ENCODE measurements at regions not wholly inside any gene's neighbourhood (a gene's known extent, or its start where the extent isn't known, plus 50 kb on each side); places are given as distances from the start of the nearest gene placed in this dataset.
"Not testable (repeated sequence)": the region's sequence is repeated elsewhere in the genome, so short reads cannot be mapped to it uniquely, and the experiment has no call there.

DNA sequence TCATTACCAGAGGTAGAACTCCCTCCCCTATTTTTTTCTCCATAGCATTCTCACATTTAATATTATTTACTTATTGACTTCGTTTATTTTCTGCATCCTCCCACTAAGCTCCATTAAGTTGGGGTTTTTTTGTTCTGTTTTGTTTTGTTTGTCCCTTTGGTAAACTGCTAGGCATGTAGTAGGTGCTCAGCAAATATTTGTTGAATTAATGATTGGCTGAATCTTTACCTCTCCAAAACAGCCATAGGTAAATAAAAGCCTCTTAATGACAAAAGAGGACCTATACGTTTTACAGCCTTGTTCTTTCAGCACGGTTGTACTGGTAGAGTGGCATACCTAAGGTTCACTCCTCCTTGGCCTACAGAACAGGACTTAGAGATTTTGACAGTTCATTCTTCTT lies 52.0 kb downstream of the PRORP start:
- no TSS peak for BruUV-seq (replicated peaks)
- no peak for TF ChIP-seq CTCF (IDR thresholded peaks at IDR 0.05; ENCODE audit: unreplicated experiment)
- POLR2A ChIA-PET, result no interaction called here
- Mint-ChIP-seq H3K27ac (ENCODE audit: low read depth, unreplicated experiment) (no peak overlapping the region), H3K36me3 (ENCODE audit: insufficient read depth, unreplicated experiment) (peaks cover 23% of the 10 kb centered on the region), H3K4me3 (ENCODE audit: unreplicated experiment) (no peak overlapping the region), H3K9me3 (ENCODE audit: unreplicated experiment) (no peaks in the 10 kb centered on the region), H3K27me3 (ENCODE audit: insufficient read depth, unreplicated experiment) (no peaks in the 10 kb centered on the region), H3K4me1 (ENCODE audit: insufficient read depth, unreplicated experiment) (no peaks in the 10 kb centered on the region)
- DNase-seq (ENCODE audit: unreplicated experiment), result no peak
- CTCF ChIA-PET, result interaction anchor here (0.7 kb wide), 2 partner anchors 128 to 240 kb away, joined by 3 read pairs; partner anchors contain the start of gene FAM177A1
- intact Hi-C loops (cut with micrococcal nuclease), result no loop called here

- Mint-ChIP-seq H3K9me3 (ENCODE audit: unreplicated experiment) (no peaks in the 10 kb centered on the region), H3K27ac (ENCODE audit: low read depth, unreplicated experiment) (no peak overlapping the region), H3K36me3 (ENCODE audit: insufficient read depth, unreplicated experiment) (peaks cover 26% of the 10 kb centered on the region), H3K4me1 (ENCODE audit: insufficient read depth, unreplicated experiment) (no peaks in the 10 kb centered on the region), H3K27me3 (ENCODE audit: insufficient read depth, unreplicated experiment) (no peaks in the 10 kb centered on the region), H3K4me3 (ENCODE audit: unreplicated experiment) (no peak overlapping the region)
- ChIA-PET CTCF (interaction anchor here (0.6 kb wide), 1 partner anchor 259 kb away, joined by 3 read pairs; no protein-coding TSS in a partner anchor), POLR2A (no interaction called here)
- no peak for TF ChIP-seq CTCF (IDR thresholded peaks at IDR 0.05; ENCODE audit: unreplicated experiment)
- intact Hi-C loops (cut with micrococcal nuclease), result no loop called here
- BruUV-seq (replicated peaks), result no TSS peak
- no peak for DNase-seq (ENCODE audit: unreplicated experiment)
Measured at GRCh38 chr14:35180179-35180578, 57.8 kb downstream of the PRORP start.

- CTCF ChIA-PET; H3K27ac Mint-ChIP-seq (ENCODE audit: low read depth, unreplicated experiment); H3K27me3 Mint-ChIP-seq (ENCODE audit: insufficient read depth, unreplicated experiment); BruUV-seq (replicated peaks); H3K9me3 Mint-ChIP-seq (ENCODE audit: unreplicated experiment); H3K4me1 Mint-ChIP-seq (ENCODE audit: insufficient read depth, unreplicated experiment); H3K4me3 Mint-ChIP-seq (ENCODE audit: unreplicated experiment); DNase-seq (ENCODE audit: unreplicated experiment); intact Hi-C loops (cut with micrococcal nuclease): not testable (repeated sequence)
- POLR2A ChIA-PET, result interaction anchor here (1.0 kb wide), 1 partner anchor 65 kb away, joined by 3 read pairs; no protein-coding TSS in a partner anchor
- H3K36me3 Mint-ChIP-seq (ENCODE audit: insufficient read depth, unreplicated experiment), result peaks cover 24% of the 10 kb centered on the region
Measured at GRCh38 chr14:35184891-35185290, 62.5 kb downstream of the PRORP start.

DNA sequence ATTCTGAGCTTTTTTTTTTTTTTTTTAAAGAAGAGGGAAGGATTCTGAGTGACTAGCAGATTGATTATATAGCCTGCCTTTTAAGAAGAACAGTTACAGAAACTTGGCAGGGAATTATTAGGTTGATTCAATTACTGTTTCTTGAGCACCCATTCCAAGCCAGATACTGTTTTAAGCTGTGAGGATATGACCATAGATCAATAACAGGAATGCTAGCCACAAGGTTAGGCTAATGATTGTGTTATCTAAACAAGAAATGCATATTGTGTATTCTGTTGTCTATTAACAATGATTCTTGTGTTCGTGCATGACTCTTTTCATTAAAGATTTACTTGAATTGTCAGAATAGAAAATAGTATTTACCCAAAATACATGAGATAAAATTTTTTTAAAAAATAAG lies 67.1 kb downstream of the PRORP start:
- Mint-ChIP-seq H3K4me3 (ENCODE audit: unreplicated experiment) (no peak overlapping the region), H3K27me3 (ENCODE audit: insufficient read depth, unreplicated experiment) (no peaks in the 10 kb centered on the region), H3K27ac (ENCODE audit: low read depth, unreplicated experiment) (no peak overlapping the region), H3K4me1 (ENCODE audit: insufficient read depth, unreplicated experiment) (no peaks in the 10 kb centered on the region), H3K36me3 (ENCODE audit: insufficient read depth, unreplicated experiment) (peaks cover 39% of the 10 kb centered on the region), H3K9me3 (ENCODE audit: unreplicated experiment) (no peaks in the 10 kb centered on the region)
- intact Hi-C loops (cut with micrococcal nuclease), result no loop called here
- no TSS peak for BruUV-seq (replicated peaks)
- no peak for DNase-seq (ENCODE audit: unreplicated experiment)
- POLR2A ChIA-PET, result no interaction called here
- no peak for TF ChIP-seq CTCF (IDR thresholded peaks at IDR 0.05; ENCODE audit: unreplicated experiment)
- CTCF ChIA-PET, result interaction anchor here (0.7 to 1.0 kb wide), 2 partner anchors 44 to 215 kb away, joined by 3 read pairs; no protein-coding TSS in a partner anchor

- BruUV-seq (replicated peaks), result no TSS peak
- Mint-ChIP-seq H3K9me3 (ENCODE audit: unreplicated experiment) (no peaks in the 10 kb centered on the region), H3K27ac (ENCODE audit: low read depth, unreplicated experiment) (no peak overlapping the region), H3K36me3 (ENCODE audit: insufficient read depth, unreplicated experiment) (peaks cover 32% of the 10 kb centered on the region), H3K4me3 (ENCODE audit: unreplicated experiment) (no peak overlapping the region), H3K4me1 (ENCODE audit: insufficient read depth, unreplicated experiment) (peaks cover 14% of the 10 kb centered on the region), H3K27me3 (ENCODE audit: insufficient read depth, unreplicated experiment) (no peaks in the 10 kb centered on the region)
- intact Hi-C loops (cut with micrococcal nuclease), result no loop called here
- ChIA-PET CTCF (interaction anchor here (0.6 to 1.2 kb wide), 2 partner anchors 22 to 229 kb away, joined by 4 read pairs; no protein-coding TSS in a partner anchor), POLR2A (no interaction called here)
- no peak for DNase-seq (ENCODE audit: unreplicated experiment)
- no peak for TF ChIP-seq CTCF (IDR thresholded peaks at IDR 0.05; ENCODE audit: unreplicated experiment)
Measured at GRCh38 chr14:35193161-35193560, 70.8 kb downstream of the PRORP start.

- H3K36me3 Mint-ChIP-seq (ENCODE audit: insufficient read depth, unreplicated experiment), result peaks cover 32% of the 10 kb centered on the region
- peak overlapping the region; percentile 21 for H3K27ac Mint-ChIP-seq (ENCODE audit: low read depth, unreplicated experiment)
- CTCF ChIA-PET, result interaction anchor here (1.2 kb wide), 1 partner anchor 21 kb away, joined by 4 read pairs; no protein-coding TSS in a partner anchor
- H3K9me3 Mint-ChIP-seq (ENCODE audit: unreplicated experiment); POLR2A ChIA-PET; BruUV-seq (replicated peaks); H3K27me3 Mint-ChIP-seq (ENCODE audit: insufficient read depth, unreplicated experiment); DNase-seq (ENCODE audit: unreplicated experiment); intact Hi-C loops (cut with micrococcal nuclease); H3K4me3 Mint-ChIP-seq (ENCODE audit: unreplicated experiment): not testable (repeated sequence)
- peaks cover 17% of the 10 kb centered on the region for H3K4me1 Mint-ChIP-seq (ENCODE audit: insufficient read depth, unreplicated experiment)
Measured at GRCh38 chr14:35194183-35194582, 71.8 kb downstream of the PRORP start.

Measured in MCF 10A (cell line).